Activated T-cell treated with anti-CD3 and anti-CD28 coated beads, Interleukin-2, amount 50 U/mL, for 24 hours (primary cell): ENCODE measurements at regions not wholly inside any gene's neighbourhood (a gene's known extent, or its start where the extent isn't known, plus 50 kb on each side); places are given as distances from the start of the nearest gene placed in this dataset.
"Not testable (repeated sequence)": the region's sequence is repeated elsewhere in the genome, so short reads cannot be mapped to it uniquely, and the experiment has no call there.

Source experiments
- DNase-seq: peaks from one replicate; pipeline ENCODE4 v3.0.0-alpha.2; 2020
- H3K27ac Mint-ChIP-seq: 2 replicates; pipeline ENCODE4 v1.8.0; 2020; ENCODE audit warnings: mild to moderate bottlenecking, mixed read lengths
- H3K27me3 Mint-ChIP-seq: 2 replicates; pipeline ENCODE4 v1.8.0; 2020; ENCODE audit warnings: mixed read lengths
- H3K36me3 Mint-ChIP-seq: 2 replicates; pipeline ENCODE4 v1.8.0; 2020; ENCODE audit warnings: low read depth, mixed read lengths
- H3K4me1 Mint-ChIP-seq: 2 replicates; pipeline ENCODE4 v1.8.0; 2020; ENCODE audit warnings: low read depth, mixed read lengths
- H3K4me3 Mint-ChIP-seq: 2 replicates; pipeline ENCODE4 v1.8.0; 2020; ENCODE audit warnings: mild to moderate bottlenecking, moderate library complexity, mixed read lengths
- H3K9me3 Mint-ChIP-seq: 2 replicates; pipeline ENCODE4 v1.8.0; 2020; ENCODE audit warnings: mixed read lengths

DNA sequence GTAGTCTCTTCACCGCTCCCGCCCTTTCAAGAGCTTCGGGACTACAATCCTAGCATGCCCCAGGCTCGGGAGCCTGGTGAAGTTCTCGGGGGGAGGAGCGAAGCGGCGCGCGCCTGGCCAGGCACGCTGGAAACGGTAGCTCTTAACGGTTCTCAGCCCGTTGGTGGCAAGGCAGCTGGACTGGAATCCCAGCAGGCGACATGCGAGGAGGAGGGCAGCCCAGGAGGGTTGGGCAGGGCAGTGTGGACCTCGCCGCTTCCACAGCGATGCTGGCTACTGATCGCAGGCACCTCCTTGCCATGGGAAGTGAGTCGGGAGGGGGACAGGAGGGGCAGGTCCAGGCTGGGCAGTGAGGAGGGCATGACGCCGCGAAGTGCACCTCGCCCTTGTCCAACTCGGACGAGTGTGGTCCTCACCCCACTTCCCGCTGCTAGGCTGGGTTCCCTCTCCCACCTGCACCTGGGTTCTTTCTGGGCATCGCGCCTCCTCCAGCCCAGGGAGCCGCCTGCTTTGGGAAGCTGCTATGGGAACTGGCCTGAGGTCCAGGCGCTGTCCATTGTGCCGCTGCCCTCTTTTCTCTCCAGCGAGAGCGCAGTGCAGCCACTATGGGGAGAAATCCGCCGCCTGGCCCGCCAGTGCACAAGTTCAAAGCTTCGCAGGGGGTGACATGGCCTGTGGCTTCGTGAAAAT lies 367.8 kb upstream of the NUPR2 start:
- Mint-ChIP-seq H3K9me3 (peaks cover 58% of the 10 kb centered on the region), H3K4me1 (no peaks in the 10 kb centered on the region), H3K27ac (no peak overlapping the region), H3K4me3 (no peak overlapping the region), H3K36me3 (peaks cover 2% of the 10 kb centered on the region), H3K27me3 (no peaks in the 10 kb centered on the region)
- DNase-seq: no peak

DNA sequence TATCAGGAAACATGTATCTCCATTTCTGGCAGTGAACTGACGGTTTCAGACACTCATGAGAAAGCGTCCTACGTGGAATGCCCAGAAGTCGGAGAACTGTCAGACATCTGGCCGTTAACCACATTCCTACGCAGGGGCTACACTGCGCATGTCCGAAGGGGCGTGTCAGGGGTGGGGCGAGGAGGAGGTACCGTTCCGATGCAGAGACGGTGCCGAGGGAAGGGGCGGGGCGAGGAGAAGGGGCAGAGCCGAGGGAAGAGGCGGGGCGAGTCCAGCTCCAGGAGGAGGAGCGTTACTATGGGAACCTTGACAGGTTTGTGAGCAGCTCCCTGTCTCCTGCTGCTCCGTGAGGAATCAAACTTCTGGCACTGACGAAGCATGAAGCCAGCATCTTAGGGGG lies 366.9 kb upstream of the NUPR2 start:
- H3K27ac Mint-ChIP-seq: no peak overlapping the region
- peaks cover 5% of the 10 kb centered on the region for H3K36me3 Mint-ChIP-seq
- no peaks in the 10 kb centered on the region for H3K4me1 Mint-ChIP-seq
- H3K27me3 Mint-ChIP-seq: no peaks in the 10 kb centered on the region
- no peak overlapping the region for H3K4me3 Mint-ChIP-seq
- peaks cover 62% of the 10 kb centered on the region for H3K9me3 Mint-ChIP-seq
- no peak for DNase-seq

DNA sequence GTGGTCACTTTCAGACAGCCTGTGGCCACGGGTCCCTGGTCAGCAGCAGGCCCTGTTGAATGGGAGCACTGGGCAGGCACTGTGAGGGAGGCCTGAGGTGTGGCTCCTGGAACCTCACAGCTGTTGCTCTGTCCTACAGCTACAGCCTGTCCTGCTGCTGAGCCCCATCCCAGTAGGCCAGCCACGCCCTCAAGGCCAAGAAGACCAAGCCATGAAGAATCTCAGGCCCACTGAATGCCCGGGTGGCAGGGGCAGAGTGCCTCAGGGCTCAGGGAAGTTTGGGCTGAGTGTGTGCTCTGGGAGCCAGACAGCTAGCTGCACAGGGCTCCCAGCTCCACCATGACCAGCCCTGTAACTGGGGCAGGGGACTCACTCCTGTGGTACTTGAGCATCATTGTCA lies 363.5 kb upstream of the NUPR2 start:
- peaks cover 58% of the 10 kb centered on the region for H3K9me3 Mint-ChIP-seq

DNA sequence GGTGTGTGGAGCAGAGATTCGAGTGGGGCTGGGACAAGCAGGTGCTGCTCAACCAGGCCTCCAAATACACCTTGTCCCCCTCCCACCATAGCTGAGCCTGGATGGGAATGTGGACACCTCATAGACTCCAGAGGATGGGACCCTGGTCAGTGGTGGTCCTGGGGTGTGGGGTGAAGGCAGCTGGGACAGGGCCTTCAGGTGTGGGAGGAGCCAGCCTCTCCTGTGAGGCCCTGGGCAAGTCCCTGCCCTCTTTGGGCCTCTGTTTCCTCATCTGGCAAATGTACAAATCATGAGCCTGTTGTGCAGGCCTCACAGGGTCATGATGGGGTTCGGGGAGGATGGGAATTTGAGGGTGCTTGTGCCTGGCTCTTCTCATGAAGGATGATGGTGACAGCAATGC lies 362.9 kb upstream of the NUPR2 start:
- H3K27ac Mint-ChIP-seq: no peak overlapping the region

More for the DNA sequence above, 363.5 kb upstream of the NUPR2 start:
- no peak overlapping the region for H3K27ac Mint-ChIP-seq
- H3K36me3 Mint-ChIP-seq: peaks cover 12% of the 10 kb centered on the region
- no peaks in the 10 kb centered on the region for H3K4me1 Mint-ChIP-seq
- DNase-seq: no peak
- no peaks in the 10 kb centered on the region for H3K27me3 Mint-ChIP-seq
- H3K4me3 Mint-ChIP-seq: no peak overlapping the region

DNA sequence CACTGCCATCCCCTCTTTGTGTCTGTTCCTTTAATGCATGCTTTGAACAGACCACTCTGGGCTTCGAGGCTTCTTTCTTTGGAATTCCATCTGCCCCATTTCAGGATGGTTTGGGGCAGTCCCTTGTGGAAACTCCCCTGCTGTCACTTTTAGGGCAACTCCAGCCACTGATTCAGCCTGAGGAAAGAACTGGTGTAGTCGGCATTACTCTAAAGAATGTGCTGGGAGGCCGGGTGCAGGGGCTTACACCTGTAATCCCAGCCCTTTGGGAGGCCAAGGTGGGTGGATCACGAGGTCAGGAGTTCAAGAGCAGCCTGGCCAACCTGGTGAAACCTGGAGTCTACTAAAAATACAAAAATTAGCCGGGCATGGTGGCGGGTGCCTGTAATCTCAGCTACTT lies 358.1 kb upstream of the NUPR2 start:
- Mint-ChIP-seq H3K4me3 (no peak overlapping the region), H3K27ac (no peak overlapping the region), H3K36me3 (peaks cover 27% of the 10 kb centered on the region), H3K27me3 (no peaks in the 10 kb centered on the region), H3K9me3 (peaks cover 58% of the 10 kb centered on the region), H3K4me1 (no peaks in the 10 kb centered on the region)
- DNase-seq: no peak

More for the DNA sequence above, 362.9 kb upstream of the NUPR2 start:
- H3K27me3 Mint-ChIP-seq: no peaks in the 10 kb centered on the region
- no peaks in the 10 kb centered on the region for H3K4me1 Mint-ChIP-seq
- DNase-seq: no peak
- peaks cover 12% of the 10 kb centered on the region for H3K36me3 Mint-ChIP-seq
- peaks cover 55% of the 10 kb centered on the region for H3K9me3 Mint-ChIP-seq
- H3K4me3 Mint-ChIP-seq: no peak overlapping the region

DNA sequence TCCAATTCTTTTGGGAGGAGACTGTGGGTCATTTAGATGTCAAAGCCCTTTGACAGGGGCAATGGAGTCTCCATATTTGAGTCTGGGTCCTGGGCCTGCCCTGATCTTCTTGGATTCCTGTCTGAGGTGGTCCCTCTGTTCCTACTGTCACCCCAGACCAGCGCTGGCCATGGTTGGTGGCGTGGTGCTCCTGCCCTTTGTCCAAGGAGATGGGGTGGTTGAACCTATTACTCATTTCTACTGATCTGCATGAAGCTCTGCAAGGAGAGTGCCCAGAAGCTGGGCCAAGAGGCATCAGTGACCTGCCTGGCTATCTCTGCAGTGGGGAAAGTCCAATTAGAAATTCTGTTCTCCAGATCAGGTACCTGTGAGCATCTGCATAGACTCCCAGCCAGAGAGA lies 355.6 kb upstream of the NUPR2 start:
- no peaks in the 10 kb centered on the region for H3K27me3 Mint-ChIP-seq
- H3K9me3 Mint-ChIP-seq: peaks cover 48% of the 10 kb centered on the region
- H3K4me3 Mint-ChIP-seq: no peak overlapping the region
- H3K27ac Mint-ChIP-seq: no peak overlapping the region
- no peaks in the 10 kb centered on the region for H3K4me1 Mint-ChIP-seq
- peaks cover 27% of the 10 kb centered on the region for H3K36me3 Mint-ChIP-seq
- DNase-seq: no peak

DNA sequence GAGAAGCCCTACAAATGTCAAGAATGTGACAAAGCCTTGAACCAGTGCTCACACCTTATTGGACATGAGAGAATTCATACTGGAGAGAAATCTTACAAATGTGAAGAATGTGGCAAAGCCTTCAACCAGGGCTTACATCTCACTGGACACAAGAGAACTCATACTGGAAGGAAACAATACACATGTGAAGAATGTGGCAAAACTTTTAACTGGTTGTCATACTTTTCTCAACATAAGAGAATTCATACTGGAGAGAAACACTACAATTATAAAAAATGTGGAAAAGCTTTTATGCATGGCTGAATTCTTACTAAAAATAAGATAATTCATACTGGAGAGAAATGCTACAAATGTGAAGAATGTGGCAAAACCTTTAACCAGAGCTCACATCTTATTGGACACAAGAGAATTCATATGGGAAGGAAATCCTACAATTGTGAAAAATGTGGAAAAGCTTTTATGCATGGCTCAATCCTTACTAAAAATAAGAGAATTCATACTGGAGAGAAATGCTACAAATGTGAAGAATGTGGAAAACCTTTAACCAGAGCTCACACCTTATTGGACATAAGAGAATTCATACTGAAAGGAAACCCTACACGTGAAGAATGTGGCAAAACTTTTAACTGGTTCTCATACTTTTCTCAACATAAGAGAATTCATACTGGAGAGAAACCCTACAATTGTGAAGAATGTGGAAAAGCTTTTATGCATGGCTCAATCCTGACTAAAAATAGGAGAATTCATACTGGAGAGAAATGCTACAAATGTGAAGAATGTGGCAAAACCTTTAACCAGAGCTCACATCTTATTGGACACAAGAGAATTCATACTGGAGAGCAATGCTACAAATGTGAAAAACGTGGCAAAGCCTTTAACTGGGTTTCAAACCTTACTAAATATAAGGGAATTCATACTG lies 350.6 kb upstream of the NUPR2 start:
- not testable (repeated sequence) for DNase-seq, H3K27me3 Mint-ChIP-seq, H3K4me3 Mint-ChIP-seq, H3K27ac Mint-ChIP-seq, H3K4me1 Mint-ChIP-seq
- peaks cover 59% of the 10 kb centered on the region for H3K9me3 Mint-ChIP-seq
- peaks cover 42% of the 10 kb centered on the region for H3K36me3 Mint-ChIP-seq

DNA sequence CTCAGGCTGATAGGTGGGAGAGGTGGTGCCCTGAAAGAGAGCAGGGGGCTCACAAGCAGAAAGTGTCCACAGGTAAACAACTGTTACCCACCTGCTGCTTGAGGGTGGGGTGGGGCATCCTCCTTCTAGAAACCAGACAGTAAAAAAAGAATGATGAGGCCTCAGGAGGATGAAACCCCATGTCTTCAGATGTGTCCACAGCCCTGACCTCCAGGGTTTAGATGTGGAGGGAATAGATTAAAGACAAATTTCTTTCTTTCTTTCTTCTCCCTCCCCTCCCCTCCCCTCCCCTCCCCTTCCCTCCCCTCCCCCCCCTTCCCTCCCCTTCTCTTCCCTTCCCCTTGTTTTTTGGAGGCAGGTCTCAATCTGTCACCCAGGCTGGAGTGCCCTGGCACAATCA lies 333.5 kb upstream of the NUPR2 start:
- Mint-ChIP-seq H3K27me3 (no peaks in the 10 kb centered on the region), H3K4me1 (no peaks in the 10 kb centered on the region), H3K27ac (no peak overlapping the region), H3K36me3 (peaks cover 4% of the 10 kb centered on the region), H3K4me3 (no peak overlapping the region), H3K9me3 (peaks cover 28% of the 10 kb centered on the region)
- DNase-seq: no peak

DNA sequence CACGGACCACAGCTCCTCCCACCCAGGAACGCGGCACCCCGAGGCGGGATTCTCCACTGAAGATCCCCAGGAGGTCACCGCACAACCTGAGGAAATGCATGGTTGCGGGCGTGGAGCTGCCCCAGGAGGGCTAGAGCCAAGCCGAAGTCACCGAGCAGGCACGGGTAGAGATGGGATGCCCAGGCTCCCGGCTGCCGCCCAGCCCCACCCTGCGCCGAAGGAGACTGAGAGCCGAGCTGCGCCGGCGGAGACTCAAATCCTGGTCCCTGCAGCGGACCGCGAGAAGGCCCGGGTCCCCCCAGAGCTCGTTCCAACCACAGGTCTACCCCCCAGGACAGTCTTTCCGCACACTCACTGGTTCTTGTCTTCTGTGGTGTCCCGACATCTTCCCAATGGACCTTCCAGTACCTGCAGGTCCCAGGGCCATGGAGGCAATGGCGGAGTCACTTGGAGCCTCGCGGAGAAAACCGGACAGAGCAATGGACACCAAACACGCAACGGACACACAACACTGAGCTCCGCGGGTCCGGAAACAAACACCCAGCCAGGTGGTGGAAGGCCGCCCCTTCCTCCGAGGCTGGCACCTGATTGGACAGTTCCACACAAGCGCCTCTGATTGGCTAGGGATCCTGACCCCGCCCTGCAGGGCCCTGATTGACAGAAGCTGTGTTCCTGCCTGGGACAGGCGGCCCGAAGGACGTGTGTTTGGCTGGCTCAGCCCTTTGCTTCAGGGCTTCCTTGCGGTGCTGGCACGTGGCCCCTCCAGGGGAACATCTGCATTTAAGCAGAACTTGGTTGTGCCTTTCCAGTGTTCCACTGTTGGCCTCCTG lies 331.9 kb upstream of the NUPR2 start:
- Mint-ChIP-seq H3K27ac (no peak overlapping the region), H3K36me3 (no peaks in the 10 kb centered on the region), H3K4me3 (no peak overlapping the region), H3K4me1 (no peaks in the 10 kb centered on the region), H3K9me3 (peaks cover 31% of the 10 kb centered on the region), H3K27me3 (no peaks in the 10 kb centered on the region)
- DNase-seq: no peak

DNA sequence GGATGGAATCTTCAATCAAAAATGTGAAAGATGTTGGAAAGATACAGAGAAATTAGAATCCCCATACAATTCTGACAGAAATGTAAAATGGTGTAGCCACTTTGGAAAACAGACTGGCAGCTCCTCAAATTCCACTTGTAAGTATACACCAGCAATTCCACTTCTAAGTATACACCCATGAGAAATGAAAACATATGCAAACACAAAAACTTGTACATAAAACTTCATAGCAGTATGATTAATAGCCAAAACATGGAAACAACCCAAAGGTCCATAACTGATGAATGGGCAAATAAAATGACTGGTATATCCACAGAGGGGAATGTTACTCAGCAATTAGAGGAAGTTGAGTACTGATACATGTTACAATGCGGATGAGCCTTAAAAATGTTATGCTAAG lies 304.3 kb upstream of the NUPR2 start:
- H3K4me1 Mint-ChIP-seq, H3K36me3 Mint-ChIP-seq, H3K4me3 Mint-ChIP-seq, DNase-seq, H3K27me3 Mint-ChIP-seq, H3K27ac Mint-ChIP-seq: not testable (repeated sequence)
- peaks cover 30% of the 10 kb centered on the region for H3K9me3 Mint-ChIP-seq

DNA sequence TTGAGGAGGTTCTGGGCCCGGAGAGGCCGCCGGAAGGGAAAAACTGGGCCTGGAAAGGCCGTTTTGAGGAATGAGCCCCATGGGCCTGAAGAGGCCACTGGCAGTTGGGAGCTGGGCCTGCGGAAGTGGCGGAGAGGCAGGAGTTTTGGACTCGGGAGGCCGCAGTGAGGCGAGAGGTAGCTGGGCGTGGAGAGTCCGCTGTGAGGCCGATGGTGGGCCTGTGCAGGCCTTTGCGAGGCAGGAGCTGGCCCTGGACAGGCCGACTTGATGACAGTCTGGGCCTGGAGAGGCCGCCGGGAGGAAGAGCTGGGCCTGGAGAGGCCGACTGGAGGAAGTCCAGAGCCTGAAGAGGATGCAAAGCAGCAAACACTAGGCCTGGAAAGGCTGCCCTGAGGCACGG lies 259.0 kb upstream of the NUPR2 start:
- Mint-ChIP-seq H3K27ac (no peak overlapping the region), H3K9me3 (peaks cover 4% of the 10 kb centered on the region), H3K27me3 (no peaks in the 10 kb centered on the region), H3K4me3 (no peak overlapping the region), H3K36me3 (peaks cover 2% of the 10 kb centered on the region), H3K4me1 (no peaks in the 10 kb centered on the region)
- no peak for DNase-seq

DNA sequence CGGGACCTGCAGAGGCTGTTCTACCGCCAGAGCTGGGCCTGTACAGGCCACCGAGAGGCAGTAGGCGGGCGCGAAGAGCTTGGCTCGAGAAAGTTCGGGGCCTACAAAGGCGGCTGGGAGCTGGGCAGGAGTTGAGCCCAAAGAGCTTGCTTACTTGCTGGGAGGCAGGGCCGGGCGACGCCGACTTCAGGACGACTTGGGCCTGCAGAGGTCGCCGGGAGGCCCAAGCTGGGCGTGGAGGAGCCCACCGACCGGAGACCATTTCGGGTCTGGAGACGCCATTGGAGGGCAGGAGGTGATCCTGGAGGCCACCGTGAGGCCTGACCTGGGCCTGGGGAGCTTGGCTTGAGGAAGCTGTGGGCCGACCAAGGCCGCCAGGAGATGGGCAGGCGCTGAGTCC lies 258.4 kb upstream of the NUPR2 start:
- not testable (repeated sequence) for H3K9me3 Mint-ChIP-seq, H3K36me3 Mint-ChIP-seq, H3K27ac Mint-ChIP-seq, H3K4me1 Mint-ChIP-seq, DNase-seq, H3K27me3 Mint-ChIP-seq, H3K4me3 Mint-ChIP-seq

DNA sequence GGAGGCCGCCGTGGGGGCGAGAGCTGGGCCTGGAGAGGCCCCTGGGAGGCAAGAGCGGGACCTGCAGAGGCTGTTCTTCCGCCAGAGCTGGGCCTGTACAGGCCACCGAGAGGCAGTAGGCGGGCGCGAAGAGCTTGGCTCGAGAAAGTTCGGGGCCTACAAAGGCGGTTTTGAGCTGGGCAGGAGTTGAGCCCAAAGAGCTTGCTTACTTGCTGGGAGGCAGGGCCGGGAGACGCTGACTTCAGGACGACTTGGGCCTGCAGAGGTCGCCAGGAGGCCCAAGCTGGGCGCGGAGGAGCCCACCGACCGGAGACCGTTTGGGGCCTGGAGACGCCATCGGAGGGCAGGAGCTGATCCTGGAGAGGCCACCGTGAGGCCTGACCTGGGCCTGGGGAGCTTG lies 257.1 kb upstream of the NUPR2 start:
- H3K27ac Mint-ChIP-seq, H3K36me3 Mint-ChIP-seq, H3K4me3 Mint-ChIP-seq, H3K9me3 Mint-ChIP-seq, H3K27me3 Mint-ChIP-seq, H3K4me1 Mint-ChIP-seq: not testable (repeated sequence)
- DNase-seq: peak; percentile 80

DNA sequence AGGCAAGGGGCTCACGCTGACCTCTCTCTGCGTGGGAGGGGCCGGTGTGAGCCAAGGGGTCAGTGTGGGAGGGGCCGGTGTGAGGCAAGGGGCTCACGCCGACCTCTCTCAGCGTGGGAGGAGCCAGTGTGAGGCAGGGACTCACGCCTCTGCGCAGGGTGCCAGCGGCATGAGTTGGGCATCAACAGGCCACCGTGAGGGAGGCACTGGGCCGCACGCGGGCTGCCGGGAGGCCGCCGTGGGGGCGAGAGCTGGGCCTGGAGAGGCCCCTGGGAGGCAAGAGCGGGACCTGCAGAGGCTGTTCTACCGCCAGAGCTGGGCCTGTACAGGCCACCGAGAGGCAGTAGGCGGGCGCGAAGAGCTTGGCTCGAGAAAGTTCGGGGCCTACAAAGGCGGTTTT lies 255.6 kb upstream of the NUPR2 start:
- not testable (repeated sequence) for H3K27ac Mint-ChIP-seq, H3K36me3 Mint-ChIP-seq, DNase-seq, H3K27me3 Mint-ChIP-seq, H3K4me1 Mint-ChIP-seq, H3K4me3 Mint-ChIP-seq, H3K9me3 Mint-ChIP-seq
